Forelimb muscle (tissue), 1 donor: ENCODE measurements at regions not wholly inside any gene's neighbourhood (a gene's known extent, or its start where the extent isn't known, plus 50 kb on each side); places are given as distances from the start of the nearest gene placed in this dataset.

Experiments used
- DNase-seq: peaks from one replicate; pipeline ENCODE4 v3.0.0-alpha.2; 2013; ENCODE audit warnings: low read depth

DNA sequence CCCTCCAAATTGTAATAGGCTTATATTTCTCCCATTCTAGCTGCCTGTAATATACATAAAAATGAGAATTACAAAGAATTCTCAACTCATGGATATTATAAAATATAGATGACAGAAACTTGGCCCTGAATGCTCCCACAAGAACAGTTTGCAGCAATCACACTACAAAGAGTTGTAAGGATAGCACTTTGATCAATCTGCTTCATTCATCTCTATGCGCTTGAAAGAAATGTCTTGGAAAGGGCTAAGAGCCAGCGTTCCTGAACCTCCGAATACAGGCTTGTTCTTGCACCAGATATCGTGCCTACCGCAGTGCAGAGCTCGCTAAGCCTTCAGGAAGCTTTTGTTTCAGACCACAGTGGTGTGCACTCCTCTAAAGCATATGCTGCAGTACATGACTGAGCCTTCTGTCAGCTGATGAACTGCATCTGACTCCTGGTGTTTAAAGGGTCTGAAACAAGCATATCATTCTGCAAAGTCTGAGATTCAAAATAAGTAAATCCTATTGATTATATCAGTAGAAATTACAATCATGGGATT, 417.6 kb upstream of the ZFP42 start:
- no peak for DNase-seq

DNA sequence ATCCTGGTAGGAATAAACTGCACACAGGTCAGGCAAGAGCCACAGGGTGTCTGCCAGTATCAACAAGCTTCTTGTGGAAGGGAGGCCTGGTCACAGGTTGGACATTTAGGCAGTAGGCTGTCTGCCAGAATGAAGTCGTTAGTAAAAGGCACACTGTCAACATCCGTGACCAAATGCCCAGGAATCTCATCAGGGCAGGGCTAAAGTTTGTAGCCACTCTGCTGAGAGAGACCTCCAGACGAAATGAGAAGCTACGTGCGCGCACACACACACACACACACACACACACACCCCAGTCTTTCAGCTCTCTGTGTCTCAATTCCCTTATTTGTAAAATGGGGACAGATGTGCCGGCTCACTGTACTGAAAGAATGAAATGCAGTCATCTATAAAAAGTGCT, 408.7 kb upstream of the ZFP42 start:
- DNase-seq: no peak

DNA sequence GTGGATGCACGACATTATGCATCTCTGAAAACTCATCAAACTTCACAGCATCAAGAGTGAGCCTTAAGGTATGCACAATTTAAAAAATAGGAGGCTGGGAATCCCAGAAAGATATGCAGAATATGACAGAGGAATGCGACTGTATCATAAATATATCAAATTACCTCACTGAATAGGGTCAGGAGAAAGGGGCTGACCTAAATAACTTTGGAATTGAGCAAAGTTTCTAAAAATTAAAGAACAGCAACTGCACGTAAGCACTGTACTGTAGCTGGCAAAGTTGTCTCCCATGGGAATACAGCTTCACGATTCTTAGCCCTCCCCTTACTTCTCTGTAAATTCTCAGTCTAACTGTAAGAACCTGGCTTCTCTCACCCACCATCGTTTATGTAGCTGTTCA, 397.4 kb upstream of the ZFP42 start:
- DNase-seq: no peak

DNA sequence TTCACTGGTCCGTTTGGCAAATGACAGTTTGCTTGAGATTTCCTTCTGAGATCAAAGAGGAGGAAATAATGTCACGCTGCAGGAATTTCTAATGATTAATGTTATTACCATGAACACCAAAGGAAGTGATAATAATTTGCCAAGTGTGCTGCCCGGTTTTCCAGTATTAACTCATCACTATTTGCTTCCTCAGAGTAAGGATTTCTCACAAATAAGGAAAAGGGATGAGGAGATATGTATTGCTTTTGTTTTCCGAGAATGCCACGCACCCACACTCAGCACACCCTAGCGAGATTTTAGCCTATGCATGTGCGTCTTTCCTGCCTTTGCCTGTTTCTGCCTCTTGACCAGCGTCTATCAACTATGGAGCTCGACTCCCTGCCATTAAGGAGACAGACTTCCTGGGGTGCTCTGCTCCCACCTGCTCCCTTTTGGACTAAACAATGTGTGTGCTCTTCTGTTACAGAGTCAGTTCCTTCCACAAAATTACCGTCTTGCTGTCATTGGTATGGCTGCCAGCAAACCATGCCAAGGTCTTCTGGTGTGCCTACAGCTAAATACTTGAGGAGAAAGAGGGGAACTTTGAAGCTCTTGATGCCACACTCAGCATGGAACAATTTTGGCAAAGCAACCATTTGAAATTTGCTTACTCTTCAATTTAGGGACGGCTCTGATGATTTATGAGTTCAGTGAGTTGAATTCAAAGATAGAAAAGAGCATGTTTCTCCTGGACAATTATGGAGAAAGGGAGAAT, 393.1 kb upstream of the ZFP42 start:
- DNase-seq: no peak

DNA sequence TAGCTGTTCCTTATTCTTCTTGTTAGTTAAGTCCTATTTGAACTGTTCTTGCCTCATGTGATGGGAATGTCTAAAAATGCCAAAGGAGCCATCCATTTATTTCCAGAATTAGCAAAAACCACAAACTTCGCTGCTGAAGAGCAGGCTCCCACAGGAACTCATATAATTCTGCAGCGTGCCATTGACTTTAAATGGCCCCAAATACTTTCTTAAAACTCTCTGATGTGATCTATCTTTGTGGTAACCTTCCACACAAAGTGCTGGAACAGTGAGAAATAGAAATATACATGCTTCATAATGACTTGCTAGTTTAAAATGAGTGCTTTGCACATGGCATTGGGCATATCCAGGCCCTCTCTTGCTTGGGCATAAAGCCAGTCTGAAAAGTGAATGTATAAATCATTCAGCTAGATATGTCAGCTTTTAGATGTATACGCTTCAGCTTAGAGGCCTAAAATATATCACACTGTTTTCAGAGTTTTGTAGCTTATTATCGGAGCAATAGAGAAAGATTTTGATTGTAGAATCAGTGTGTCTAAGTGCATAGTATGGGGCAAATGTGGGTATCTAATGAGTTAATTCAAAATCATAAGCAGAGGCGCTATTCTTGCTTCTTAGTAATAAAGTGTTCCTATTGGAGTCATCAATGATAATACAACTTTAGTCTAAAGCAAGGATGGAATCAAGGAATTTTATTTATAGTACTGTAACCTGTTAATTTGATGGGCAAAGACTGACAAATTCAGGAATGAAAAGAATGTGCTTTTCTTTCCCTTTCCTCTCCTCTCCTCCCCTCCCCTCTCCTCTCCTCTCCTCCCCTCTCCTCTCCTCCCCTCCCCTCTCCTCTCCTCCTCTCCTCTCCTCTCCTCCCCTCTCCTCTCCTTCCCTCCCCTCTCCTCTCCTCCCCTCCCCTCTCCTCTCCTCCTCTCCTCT, 392.2 kb upstream of the ZFP42 start:
- no peak for DNase-seq

DNA sequence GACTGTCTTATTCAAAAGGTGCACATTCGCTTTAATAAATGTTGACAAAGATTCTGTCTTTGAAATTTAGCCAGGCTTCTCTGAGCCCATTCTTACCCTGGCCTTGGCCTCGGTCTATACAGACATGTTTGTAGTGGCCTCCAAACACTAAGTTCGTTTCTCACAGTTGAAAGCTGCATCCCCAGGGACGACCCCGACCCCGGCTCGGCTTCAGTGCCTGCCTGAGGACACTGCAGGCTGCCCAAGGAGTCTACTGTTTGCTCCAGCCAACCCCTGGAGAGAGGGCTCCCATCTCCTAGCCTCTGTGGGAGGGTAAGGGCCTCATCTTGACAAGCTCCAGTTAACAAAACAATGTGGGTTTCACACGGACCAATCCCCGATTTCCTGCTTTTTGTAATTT, 390.6 kb upstream of the ZFP42 start:
- no peak for DNase-seq

DNA sequence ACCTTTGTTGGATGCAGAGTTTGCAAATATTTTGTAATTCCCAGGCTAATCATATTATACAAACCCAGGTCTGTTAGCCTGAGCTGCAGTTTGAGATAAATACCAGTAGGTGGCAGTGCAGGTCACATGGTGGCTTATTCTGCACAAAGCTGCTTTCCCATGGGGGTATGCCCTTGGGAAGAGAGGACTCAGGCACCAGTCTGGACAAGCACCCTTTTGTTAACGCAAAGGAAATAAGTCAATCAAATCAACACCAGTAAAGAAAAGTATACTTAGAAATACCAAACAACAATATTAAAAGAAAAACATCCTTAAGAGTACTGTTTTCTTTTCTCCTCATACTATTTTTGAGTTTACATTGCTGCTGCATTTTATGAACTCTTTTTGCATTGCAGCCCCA, 389.0 kb upstream of the ZFP42 start:
- DNase-seq: no peak

DNA sequence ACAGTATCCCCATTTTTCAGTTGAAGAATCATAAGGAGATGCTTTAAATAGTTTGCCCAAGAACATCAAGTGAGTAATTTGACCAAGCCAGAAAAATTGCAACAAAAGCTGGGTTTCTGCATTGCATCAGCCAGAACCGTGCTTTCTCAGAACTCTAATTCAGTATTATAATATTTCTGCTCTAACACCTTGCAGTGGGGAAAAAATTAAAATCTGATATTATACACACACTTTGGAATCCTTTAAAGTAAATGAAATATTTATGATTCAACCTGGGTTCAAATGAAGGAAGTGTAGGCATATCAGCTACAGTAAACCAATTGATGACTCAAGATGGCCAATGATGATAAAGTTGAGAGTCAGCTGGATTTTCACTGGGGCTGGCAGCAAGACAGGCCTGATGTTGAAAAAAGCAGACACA, 387.6 kb upstream of the ZFP42 start:
- no peak for DNase-seq

DNA sequence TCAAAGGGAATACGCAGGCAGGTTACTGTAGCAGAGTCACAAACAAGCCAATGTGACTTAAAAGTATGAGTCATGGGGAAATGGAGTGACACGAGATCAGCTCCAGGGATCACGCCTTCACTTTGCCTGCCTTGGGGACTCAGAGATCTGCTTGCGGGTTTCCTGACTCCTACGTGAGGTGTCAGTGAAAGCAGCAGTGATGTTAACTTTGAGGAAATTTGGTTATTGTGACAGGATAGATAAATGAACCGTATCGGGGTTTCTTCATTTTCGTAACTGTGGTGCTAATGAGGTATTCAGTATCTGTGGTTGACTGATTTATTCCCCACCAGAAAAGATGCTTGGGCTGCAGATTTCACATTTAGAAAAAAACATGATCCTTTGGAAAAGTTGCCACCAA, 383.3 kb upstream of the ZFP42 start:
- DNase-seq: no peak

DNA sequence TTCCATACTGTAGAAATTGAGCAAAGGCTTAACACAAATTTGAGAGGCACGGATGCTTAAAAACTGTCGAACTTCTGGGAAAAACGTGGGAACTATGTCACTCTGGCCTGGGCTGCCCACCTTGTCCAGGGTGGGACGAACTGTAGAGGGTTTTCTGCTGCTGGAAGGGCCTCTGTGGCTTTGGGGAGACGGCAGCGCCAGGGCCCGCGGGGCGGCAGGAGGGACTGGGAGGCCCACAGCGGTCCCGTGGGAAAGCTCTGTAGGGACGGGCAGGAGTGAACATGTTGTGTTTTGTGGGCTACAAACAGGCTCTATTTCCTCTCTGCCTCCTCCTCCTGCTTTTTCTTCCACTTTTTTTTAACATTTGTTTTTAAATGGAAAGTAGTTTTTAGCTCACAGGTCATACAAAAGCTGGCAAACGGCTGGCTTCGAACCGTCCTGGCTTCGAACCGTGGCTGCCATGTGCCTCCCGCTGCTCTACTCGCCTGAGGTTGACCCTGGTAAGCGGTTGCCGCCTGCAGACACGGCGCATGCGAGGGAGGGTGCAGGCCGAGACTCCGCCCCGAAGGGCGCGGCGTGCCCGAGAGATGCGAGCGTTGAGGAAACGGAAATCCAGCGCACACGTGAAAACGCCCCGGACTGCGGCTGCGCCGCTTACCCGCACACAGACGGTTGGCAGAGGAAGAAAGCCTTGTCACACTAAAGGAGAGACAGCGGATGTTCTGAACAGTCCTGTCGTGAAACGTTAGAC, 382.3 kb upstream of the ZFP42 start:
- no peak for DNase-seq

DNA sequence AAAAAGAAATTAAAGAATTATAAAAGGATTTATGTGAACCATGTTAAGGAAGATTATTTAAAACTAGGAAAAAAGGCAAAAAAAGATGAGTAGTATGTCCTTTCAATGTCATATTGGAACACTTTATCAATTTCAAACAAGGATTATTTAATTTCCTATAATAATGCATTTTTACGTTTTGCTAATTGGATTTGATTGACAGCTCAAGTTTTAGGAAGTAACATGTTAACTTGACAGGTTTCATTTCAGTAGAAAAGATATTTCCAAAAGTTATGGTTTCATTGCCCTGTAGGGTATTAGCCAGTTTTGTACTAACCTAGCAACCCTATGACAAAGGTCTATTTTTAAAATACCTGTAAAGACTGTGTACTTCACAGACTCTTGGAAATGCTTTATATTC, 379.6 kb upstream of the ZFP42 start:
- no peak for DNase-seq

DNA sequence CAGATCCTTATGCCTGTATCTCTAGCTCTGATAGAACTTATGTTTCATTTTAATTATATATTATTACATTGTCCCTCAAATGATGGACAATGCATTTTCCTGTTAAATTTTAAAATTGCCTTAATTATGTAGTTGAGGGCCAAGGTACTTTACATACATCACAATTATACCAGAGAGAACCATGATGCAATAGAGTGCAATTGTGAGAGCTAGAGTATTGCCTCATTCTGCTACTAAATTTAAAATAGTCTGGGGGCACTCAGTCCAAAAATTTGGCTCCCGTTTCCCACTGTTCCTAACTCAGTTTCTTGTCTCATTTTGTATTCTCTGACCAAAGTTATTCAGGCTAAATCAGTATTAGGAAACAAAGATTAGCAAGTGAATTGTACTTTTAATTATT, 378.5 kb upstream of the ZFP42 start:
- DNase-seq: no peak

DNA sequence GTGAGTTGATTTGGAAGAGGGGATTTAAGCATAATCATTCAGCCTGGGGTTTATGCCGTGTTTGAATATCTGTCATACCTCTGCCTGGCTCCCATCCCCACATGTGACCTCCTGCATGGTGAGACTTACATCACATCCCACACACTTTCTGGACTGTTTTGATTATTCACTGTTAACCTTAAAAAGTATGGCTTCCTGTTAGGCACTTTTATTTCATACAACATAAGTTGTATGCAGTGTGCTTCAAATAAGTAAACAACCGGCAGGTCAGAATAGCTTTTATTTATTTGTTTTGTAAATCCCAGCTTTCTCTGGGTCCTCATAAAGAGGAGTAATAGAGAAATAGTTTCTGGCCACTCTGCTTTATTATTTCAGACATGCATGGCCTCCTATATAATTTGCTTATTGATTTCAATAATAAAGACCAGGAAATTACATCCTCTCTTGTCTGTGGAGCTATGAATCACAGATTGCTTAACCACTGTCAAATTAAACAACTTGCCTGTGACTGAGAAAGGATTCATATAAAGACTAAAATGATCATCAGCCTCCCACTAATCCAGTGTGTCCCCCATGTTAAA, 376.8 kb upstream of the ZFP42 start:
- DNase-seq: no peak

DNA sequence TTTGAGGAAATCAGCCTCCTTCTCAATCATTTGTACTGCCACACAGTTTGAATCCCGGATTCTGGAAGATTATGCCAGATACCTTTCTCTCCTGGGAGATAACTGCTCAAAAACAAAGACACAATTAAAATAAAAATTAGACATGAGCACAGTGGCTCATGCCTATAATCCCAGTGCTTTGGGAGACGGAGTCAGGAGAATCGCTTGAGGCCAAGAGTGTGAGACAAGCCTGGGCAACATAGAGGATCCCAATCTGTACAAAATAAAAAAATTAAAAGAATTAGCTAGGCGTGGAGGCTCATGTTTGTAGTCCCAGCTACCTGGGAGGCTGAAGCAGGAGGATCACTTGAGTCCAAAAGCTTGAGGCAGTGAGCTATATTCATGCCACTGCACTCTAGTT, 376.3 kb upstream of the ZFP42 start:
- no peak for DNase-seq

DNA sequence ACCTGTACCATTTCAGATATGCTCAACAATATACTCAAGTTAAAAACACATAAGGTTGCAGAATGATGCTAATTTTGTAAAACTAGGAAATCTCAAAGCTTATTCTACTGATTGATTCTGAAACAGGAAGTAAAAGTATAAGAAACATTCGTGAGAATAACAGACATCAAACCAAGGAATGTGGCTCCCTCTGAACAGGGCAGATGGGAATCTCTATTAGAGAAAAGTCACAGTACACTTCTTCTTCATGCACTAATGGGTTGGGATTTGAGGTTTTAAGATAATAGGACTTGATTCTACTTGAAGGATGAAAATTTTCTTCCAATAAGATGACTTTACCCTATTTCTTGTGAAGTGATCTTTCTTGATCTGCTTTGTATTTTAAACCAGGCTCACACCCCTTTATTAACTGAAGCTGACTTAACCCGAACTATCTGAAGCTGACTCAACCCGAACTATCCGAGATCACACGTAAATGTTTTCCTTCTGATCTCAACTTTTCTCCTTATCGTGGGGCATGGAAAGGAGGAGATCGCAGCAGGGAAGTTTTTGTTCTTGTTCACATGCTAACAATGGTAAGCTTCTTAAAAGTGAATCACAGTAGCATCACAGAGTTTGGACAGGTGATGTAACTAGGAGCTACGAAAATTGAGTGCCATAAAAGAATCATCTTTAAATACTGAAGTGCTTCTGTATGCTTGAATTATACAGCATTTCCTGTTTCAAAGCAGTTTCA, 363.1 kb upstream of the ZFP42 start:
- no peak for DNase-seq

DNA sequence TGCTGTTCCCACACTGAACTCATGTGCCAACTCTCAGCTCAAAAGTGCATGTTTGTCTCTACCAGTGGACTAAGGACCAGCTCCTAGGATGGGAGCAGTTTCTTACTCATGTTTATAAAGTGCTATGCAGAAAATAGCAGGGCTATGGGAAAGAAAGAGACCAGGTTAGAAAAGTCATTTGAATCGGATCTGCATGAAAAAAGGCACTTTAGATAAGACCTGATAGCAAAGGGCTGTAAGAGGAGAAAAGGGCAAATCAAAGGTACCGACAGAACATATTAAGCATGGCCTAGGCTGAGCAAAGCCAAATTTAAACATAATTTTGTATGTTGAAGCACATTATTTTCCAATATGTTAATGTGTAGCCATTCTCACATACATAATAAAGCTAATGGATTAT, 362.3 kb upstream of the ZFP42 start:
- DNase-seq: no peak

DNA sequence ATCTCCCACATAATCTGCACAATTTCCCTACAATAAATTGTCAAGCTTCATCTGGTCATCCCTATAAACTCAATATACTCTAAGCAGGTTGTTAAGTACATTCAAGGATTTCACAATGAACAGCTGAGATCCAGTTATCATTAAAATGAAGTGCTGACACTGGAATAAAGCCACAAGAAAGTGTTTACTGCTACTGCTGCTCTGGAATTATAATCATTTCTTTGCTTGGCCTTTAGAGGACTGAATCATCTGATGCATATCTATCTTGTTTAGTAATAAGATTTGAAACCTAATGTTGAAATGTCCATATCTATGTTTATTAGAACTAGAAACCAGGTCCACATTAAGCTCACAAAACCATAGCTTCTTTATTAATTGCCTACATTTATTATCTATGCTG, 338.6 kb upstream of the ZFP42 start:
- no peak for DNase-seq

DNA sequence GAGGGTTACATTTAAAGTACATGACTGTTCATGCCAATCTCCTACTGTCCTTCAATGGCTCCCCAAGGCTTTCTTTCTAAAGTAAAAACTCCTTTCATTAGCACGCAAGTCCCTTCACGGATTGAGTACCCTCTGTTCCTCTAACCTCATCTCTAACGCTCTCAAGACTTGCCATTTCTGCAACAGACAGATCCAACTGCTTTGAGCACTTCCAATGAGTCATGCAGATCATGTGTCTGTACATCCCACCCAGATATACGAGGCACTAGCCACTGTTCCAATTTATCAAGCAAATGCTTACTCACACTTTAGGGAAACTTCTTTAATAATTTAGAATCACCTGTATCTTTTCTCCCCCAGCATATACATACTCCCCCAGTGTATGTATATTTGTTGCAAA, 332.5 kb upstream of the ZFP42 start:
- DNase-seq: no peak

DNA sequence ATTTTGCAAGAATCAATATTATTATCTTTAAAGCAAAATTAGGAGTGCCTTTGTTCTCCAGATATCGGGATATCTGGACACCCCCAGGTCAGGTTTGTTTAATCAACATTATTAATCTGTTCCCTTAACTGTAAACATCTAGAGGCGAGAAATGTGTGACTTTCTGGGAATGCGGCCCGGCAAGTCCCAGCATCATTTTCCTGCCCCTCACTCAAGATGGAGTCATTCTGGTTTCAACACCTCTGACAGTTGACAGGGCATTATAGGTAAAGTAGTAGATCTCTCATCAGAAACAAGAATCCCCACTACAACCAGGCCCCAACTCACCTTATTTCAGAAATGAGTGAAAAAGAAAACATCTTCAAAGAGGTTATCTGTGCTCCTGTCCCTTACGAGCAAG, 331.6 kb upstream of the ZFP42 start:
- DNase-seq: no peak

DNA sequence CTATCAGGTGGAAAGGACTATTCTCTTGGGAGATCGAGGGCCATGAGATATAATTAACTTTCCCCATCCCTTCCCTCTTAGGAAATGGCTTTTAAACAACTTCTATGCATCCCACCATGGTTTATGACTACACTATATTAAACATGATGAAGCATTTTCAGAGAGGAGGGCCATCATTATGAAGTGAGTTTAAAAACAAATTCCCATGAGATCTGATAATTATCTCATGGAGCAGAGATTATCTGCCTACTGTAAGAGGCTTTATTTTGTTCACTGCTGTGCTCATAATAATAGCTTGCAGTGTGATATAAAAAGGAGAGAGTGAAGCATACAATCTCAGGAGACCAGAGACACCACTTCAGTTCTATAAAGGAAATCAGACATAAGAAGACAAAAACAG, 330.5 kb upstream of the ZFP42 start:
- DNase-seq: no peak

DNA sequence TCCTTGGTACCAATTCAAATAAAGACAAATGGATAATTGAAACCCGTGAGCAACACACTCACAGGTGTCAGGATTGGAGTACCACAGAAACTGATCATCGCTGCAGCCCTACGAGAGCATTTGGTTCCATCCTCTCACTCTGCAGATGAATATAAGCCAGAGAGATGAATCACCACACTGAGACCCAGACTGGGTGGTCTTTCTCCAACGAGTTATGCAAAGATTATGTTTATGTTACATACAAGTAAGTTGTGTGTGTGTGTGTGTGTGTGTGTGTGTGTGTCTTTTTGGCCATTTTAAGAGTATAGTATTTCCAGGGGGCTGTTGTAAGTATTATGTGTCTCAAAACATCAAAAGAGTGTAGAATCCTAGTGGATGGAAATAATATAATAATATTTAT, 329.5 kb upstream of the ZFP42 start:
- DNase-seq: no peak
